Epithelial cell of esophagus (primary cell): ENCODE measurements at regions not wholly inside any gene's neighbourhood (a gene's known extent, or its start where the extent isn't known, plus 50 kb on each side); places are given as distances from the start of the nearest gene placed in this dataset.

Experiments used
- DNase-seq: peaks from one replicate; pipeline ENCODE4 v3.0.0; 2010; ENCODE audit warnings: low read depth
- H3K4me3 ChIP-seq: 2 replicates; pipeline ENCODE4 v1.5.1; 2011; ENCODE audit warnings: mild to moderate bottlenecking, low read length, control low read depth
- CTCF ChIP-seq: IDR thresholded peaks from 2 replicates; pipeline ENCODE4 v1.5.1; 2011; ENCODE audit warnings: low read depth, mild to moderate bottlenecking, low read length, control low read depth, inconsistent platforms; ENCODE audit not compliant: insufficient read depth; ENCODE audit errors: missing control alignments

- TF ChIP-seq CTCF, result no peak
- H3K4me3 ChIP-seq, result no peak overlapping the region
- DNase-seq, result no peak
Measured at GRCh38 chr15:62637574-62637897, 405.0 kb upstream of the TPM1 start.

GRCh38 chr15:62637950-62638619 lies 404.5 kb upstream of the TPM1 start:
- TF ChIP-seq CTCF, result no peak
- no peak overlapping the region for H3K4me3 ChIP-seq

GRCh38 chr15:62639432-62639831 lies 403.1 kb upstream of the TPM1 start:
- DNase-seq, result no peak
- TF ChIP-seq CTCF, result no peak

More at GRCh38 chr15:62637950-62638619, 404.5 kb upstream of the TPM1 start:
- DNase-seq, result no peak

GRCh38 chr15:62639906-62640605 lies 402.5 kb upstream of the TPM1 start:
- H3K4me3 ChIP-seq, result no peak overlapping the region
- TF ChIP-seq CTCF, result no peak
- no peak for DNase-seq

More at GRCh38 chr15:62639432-62639831, 403.1 kb upstream of the TPM1 start:
- no peak overlapping the region for H3K4me3 ChIP-seq

GRCh38 chr15:62641825-62642224 lies 400.7 kb upstream of the TPM1 start:
- no peak for TF ChIP-seq CTCF
- no peak for DNase-seq

GRCh38 chr15:62643572-62643971 lies 399.0 kb upstream of the TPM1 start:
- DNase-seq, result no peak
- TF ChIP-seq CTCF, result no peak
- H3K4me3 ChIP-seq, result no peak overlapping the region

More at GRCh38 chr15:62641825-62642224, 400.7 kb upstream of the TPM1 start:
- H3K4me3 ChIP-seq, result no peak overlapping the region
